Cardiac fibroblast (primary cell): ENCODE measurements at regions not wholly inside any gene's neighbourhood (a gene's known extent, or its start where the extent isn't known, plus 50 kb on each side); places are given as distances from the start of the nearest gene placed in this dataset.
A peak's percentile ranks its signal among the peaks of the same experiment; 100 is the strongest.

ENCODE experiments used
- DNase-seq, 2 donors: peaks; one replicate each; pipeline versions ENCODE4 v3.0.0 to v3.0.0-alpha.2; 2010; ENCODE audit warnings: low read depth in 2 of 2
- H3K4me3 ChIP-seq, 2 donors: replicated peaks in 1 of 2; 1 replicate in 1 of 2; 2 replicates in 1 of 2; pipeline ENCODE4 v1.5.1; 2011; ENCODE audit warnings: low read depth in 2 of 2, low read length in 2 of 2, mild to moderate bottlenecking in 2 of 2, moderate library complexity in 1 of 2
- TF ChIP-seq, protein P1 (sequence below): IDR thresholded peaks from one replicate; pipeline ENCODE4 v1.5.1; 2011; ENCODE audit warnings: low read depth, mild to moderate bottlenecking, low read length, inconsistent platforms

DNA sequence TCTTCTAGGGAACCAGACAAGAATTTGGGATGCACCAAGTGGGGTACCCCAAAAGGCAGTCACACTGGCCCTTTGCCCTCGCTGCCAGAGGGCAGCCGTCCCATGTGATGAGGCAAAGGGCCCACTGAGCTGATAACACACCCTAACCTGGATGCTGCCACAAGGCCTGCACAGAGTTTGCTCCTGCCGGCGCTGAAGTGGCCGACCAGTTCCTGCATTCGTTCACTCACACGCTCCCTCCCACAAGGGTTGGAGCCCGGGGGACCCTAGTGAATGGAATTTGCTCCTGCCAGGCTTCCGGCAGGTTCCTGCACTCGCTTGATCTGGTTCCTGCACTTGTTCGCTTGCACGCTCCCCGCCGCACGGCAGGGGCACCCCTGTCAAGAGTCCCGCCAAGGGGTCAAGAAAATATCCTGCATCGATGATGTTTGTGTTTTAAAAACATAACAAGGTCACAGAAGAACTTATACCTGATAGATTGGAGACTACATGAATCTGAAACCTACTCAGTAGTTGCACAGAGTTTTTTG is 296.4 kb upstream of the VCX start:
- TF ChIP-seq, protein P1, sequence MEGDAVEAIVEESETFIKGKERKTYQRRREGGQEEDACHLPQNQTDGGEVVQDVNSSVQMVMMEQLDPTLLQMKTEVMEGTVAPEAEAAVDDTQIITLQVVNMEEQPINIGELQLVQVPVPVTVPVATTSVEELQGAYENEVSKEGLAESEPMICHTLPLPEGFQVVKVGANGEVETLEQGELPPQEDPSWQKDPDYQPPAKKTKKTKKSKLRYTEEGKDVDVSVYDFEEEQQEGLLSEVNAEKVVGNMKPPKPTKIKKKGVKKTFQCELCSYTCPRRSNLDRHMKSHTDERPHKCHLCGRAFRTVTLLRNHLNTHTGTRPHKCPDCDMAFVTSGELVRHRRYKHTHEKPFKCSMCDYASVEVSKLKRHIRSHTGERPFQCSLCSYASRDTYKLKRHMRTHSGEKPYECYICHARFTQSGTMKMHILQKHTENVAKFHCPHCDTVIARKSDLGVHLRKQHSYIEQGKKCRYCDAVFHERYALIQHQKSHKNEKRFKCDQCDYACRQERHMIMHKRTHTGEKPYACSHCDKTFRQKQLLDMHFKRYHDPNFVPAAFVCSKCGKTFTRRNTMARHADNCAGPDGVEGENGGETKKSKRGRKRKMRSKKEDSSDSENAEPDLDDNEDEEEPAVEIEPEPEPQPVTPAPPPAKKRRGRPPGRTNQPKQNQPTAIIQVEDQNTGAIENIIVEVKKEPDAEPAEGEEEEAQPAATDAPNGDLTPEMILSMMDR, result no peak
- DNase-seq, result no peak
- H3K4me3 ChIP-seq, result no peak overlapping the region

DNA sequence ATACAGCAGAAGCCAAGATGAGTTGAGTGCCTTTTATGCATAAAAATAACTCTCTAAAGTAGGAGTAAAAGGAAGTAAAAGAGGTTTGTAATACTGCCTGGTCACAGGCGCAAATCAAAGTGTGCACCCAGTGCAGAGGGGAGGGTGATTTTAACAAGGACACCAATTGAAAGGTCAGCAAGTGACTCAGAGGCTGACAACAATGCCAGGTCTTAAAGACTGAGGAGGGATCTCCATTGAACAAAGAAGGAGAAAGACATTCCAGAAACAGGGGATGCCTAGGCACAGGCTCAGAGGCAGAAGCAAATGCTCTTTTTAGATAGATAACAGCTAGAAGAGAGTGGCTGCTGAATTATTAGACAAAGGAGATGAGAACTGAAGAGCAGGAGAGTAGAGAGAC is 297.4 kb upstream of the VCX start:
- TF ChIP-seq, protein P1, result no peak
- DNase-seq, result no peak
- no peak overlapping the region for H3K4me3 ChIP-seq

- TF ChIP-seq, protein P1, result no peak
- no peak for DNase-seq
- H3K4me3 ChIP-seq, result no peak overlapping the region
Observed at GRCh38 chrX:7542587-7543380, 300.2 kb upstream of the VCX start.

DNA sequence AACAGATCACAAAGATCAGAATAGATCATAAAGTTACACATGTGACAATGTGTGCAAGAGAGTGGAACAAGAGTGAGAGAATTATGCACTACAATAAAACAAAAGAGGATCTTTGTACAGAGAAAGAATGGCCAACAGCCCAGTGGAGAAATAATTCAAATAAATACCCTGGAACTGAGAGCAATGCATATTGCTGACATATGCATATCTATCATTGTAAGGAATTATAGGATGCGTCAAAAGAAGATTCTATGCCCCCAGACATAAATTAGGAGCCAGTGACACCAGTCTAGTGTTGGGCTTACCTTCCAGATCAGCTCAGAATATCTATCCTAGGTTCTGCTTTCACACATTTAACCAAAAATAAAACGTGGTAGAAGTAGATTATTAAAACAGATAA is 320.1 kb upstream of the VCX start:
- no peak overlapping the region for H3K4me3 ChIP-seq
- TF ChIP-seq, protein P1, result no peak
- DNase-seq, result no peak

DNA sequence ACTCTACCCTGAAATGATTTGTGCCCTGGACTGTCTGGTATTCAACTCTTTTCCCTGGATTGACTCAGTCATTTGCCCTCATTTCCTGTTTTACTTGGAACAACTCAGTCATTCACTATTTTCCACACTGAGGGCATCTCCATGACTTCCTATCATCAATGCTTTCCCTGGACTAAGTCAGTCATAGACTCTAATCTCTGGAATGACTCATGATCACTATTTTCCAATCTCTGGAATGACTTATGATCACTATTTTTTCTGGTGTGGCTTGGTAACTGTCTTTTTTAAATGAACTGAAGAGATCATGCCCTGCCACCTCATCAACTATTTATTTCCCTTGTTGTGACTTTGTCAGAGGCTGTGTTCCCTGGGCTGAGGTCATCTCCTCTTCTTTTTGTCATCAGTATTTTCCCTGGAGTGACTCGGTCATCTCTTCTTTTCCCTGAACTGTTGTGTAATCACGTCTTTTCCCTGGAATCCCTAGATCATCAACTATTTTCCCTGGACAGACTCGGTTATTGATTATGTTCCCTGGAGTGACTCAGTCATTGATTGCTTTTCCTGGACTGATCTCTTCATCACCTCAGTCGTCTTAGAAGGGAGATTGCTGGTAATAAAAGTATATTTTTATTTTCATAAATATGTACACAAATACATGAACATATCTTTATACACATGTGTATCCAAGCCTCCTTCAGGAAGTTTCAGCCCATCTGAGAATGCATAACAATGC is 327.1 kb upstream of the VCX start:
- H3K4me3 ChIP-seq, result no peak overlapping the region
- DNase-seq, result peak in 1 of 2 donors; percentile 43
- TF ChIP-seq, protein P1, result no peak

DNA sequence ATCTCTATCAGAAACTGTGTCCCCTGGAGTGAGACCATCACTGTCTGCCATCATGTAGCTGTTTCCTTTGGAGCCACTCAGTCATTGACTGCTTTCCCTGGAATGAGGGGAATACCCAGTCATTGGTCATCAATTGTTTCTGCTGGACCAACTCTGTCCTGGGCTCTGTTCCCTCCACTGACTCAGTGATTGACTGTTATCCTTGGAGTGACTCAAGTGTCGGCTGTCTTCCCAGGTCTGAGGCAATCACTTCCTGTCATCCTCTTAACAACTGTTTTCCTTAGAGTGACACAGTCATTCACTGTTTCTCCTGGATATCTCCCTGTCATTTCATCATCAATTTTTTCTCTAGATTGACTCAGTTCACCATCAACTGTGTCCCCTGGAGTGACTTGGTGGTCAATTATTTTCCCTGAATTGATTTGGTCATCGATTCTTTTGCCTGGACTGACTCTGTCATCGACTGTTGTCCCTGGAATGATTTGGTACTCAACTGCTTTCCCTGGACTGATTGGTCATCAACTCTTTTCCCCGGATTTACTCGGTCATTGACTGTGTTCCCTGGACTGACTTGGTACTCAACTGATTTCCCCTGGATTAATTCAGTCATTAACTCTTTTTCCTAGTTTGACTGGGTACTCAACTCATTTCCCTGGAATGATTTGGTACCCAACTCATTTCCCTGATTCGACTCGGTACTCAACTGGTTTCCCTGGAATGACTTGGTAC is 327.9 kb upstream of the VCX start:
- TF ChIP-seq, protein P1, result no peak
- no peak overlapping the region for H3K4me3 ChIP-seq
- DNase-seq, result peak in 1 of 2 donors; percentile 55
